ENCODE measurements at regions not wholly inside any gene's neighbourhood (a gene's known extent, or its start where the extent isn't known, plus 50 kb on each side); places are given as distances from the start of the nearest gene placed in this dataset.
"Not testable (repeated sequence)": the region's sequence is repeated elsewhere in the genome, so short reads cannot be mapped to it uniquely, and the experiment has no call there.

- no CpG with 5 or more reads among the region's 2 CpGs for WGBS (ENCODE audit: insufficient coverage)
- Histone ChIP-seq H3K36me3 (ENCODE audit: control insufficient read depth, insufficient read depth, low read length) (no peaks in the 10 kb centered on the region), H3K9me3 (ENCODE audit: control insufficient read depth, insufficient read depth, low read length) (peaks cover 5% of the 10 kb centered on the region), H3K27me3 (ENCODE audit: control insufficient read depth, insufficient read depth, low read length) (no peaks in the 10 kb centered on the region), H3K4me3 (ENCODE audit: low read depth, low read length) (no peak overlapping the region), H3K27ac (ENCODE audit: low read depth, low read length) (no peak overlapping the region), H3K4me1 (ENCODE audit: control insufficient read depth, insufficient read depth, low read length) (no peaks in the 10 kb centered on the region)
- DNase-seq (ENCODE audit: low read depth in 4 of 6, low spot score in 6 of 6): no peak
These were observed 511.3 kb upstream of the PCDH7 start for GRCh38 chr4:30208731-30209435.

GRCh38 chr4:30215973-30216372 lies 504.2 kb upstream of the PCDH7 start:
- not testable (repeated sequence) for DNase-seq (ENCODE audit: low read depth in 4 of 6, low spot score in 6 of 6); H3K4me3 ChIP-seq (ENCODE audit: low read depth, low read length); H3K9me3 ChIP-seq (ENCODE audit: control insufficient read depth, insufficient read depth, low read length); H3K27ac ChIP-seq (ENCODE audit: low read depth, low read length); H3K36me3 ChIP-seq (ENCODE audit: control insufficient read depth, insufficient read depth, low read length); H3K4me1 ChIP-seq (ENCODE audit: control insufficient read depth, insufficient read depth, low read length); H3K27me3 ChIP-seq (ENCODE audit: control insufficient read depth, insufficient read depth, low read length)
- WGBS (ENCODE audit: insufficient coverage): 80% methylated on average over 1 of the region's 4 CpGs

GRCh38 chr4:30245140-30245539 lies 475.0 kb upstream of the PCDH7 start:
- DNase-seq (ENCODE audit: low read depth in 4 of 6, low spot score in 6 of 6): no peak

GRCh38 chr4:30256116-30256832 lies 463.9 kb upstream of the PCDH7 start:
- no peaks in the 10 kb centered on the region for H3K27me3 ChIP-seq (ENCODE audit: control insufficient read depth, insufficient read depth, low read length)
- no peaks in the 10 kb centered on the region for H3K4me1 ChIP-seq (ENCODE audit: control insufficient read depth, insufficient read depth, low read length)
- H3K9me3 ChIP-seq (ENCODE audit: control insufficient read depth, insufficient read depth, low read length): no peaks in the 10 kb centered on the region
- WGBS (ENCODE audit: insufficient coverage): 75% methylated on average over 2 of the region's 3 CpGs
- no peak overlapping the region for H3K4me3 ChIP-seq (ENCODE audit: low read depth, low read length)
- H3K36me3 ChIP-seq (ENCODE audit: control insufficient read depth, insufficient read depth, low read length): no peaks in the 10 kb centered on the region
- H3K27ac ChIP-seq (ENCODE audit: low read depth, low read length): no peak overlapping the region
- DNase-seq (ENCODE audit: low read depth in 4 of 6, low spot score in 6 of 6): peak in 4 of 6 donors; percentile 4 to 57 (median 31)

More at GRCh38 chr4:30245140-30245539, 475.0 kb upstream of the PCDH7 start:
- Histone ChIP-seq H3K9me3 (ENCODE audit: control insufficient read depth, insufficient read depth, low read length) (peaks cover 2% of the 10 kb centered on the region), H3K4me3 (ENCODE audit: low read depth, low read length) (no peak overlapping the region), H3K4me1 (ENCODE audit: control insufficient read depth, insufficient read depth, low read length) (no peaks in the 10 kb centered on the region), H3K27ac (ENCODE audit: low read depth, low read length) (no peak overlapping the region), H3K27me3 (ENCODE audit: control insufficient read depth, insufficient read depth, low read length) (no peaks in the 10 kb centered on the region), H3K36me3 (ENCODE audit: control insufficient read depth, insufficient read depth, low read length) (no peaks in the 10 kb centered on the region)

- Histone ChIP-seq H3K27ac (ENCODE audit: low read depth, low read length) (no peak overlapping the region), H3K4me1 (ENCODE audit: control insufficient read depth, insufficient read depth, low read length) (no peaks in the 10 kb centered on the region), H3K4me3 (ENCODE audit: low read depth, low read length) (no peak overlapping the region), H3K9me3 (ENCODE audit: control insufficient read depth, insufficient read depth, low read length) (no peaks in the 10 kb centered on the region), H3K27me3 (ENCODE audit: control insufficient read depth, insufficient read depth, low read length) (no peaks in the 10 kb centered on the region), H3K36me3 (ENCODE audit: control insufficient read depth, insufficient read depth, low read length) (no peaks in the 10 kb centered on the region)
- DNase-seq (ENCODE audit: low read depth in 4 of 6, low spot score in 6 of 6): no peak
- no CpG with 5 or more reads among the region's 3 CpGs for WGBS (ENCODE audit: insufficient coverage)
These were observed 461.2 kb upstream of the PCDH7 start for GRCh38 chr4:30258949-30259348.

- no peak for DNase-seq (ENCODE audit: low read depth in 4 of 6, low spot score in 6 of 6)
- no peaks in the 10 kb centered on the region for H3K36me3 ChIP-seq (ENCODE audit: control insufficient read depth, insufficient read depth, low read length)
- no peaks in the 10 kb centered on the region for H3K27me3 ChIP-seq (ENCODE audit: control insufficient read depth, insufficient read depth, low read length)
- H3K4me1 ChIP-seq (ENCODE audit: control insufficient read depth, insufficient read depth, low read length): no peaks in the 10 kb centered on the region
- WGBS (ENCODE audit: insufficient coverage): no CpG with 5 or more reads among the region's 2 CpGs
- H3K4me3 ChIP-seq (ENCODE audit: low read depth, low read length): no peak overlapping the region
- H3K27ac ChIP-seq (ENCODE audit: low read depth, low read length): no peak overlapping the region
- no peaks in the 10 kb centered on the region for H3K9me3 ChIP-seq (ENCODE audit: control insufficient read depth, insufficient read depth, low read length)
These were observed 457.8 kb upstream of the PCDH7 start for GRCh38 chr4:30262379-30262778.

- DNase-seq (ENCODE audit: low read depth in 4 of 6, low spot score in 6 of 6): no peak
- Histone ChIP-seq H3K4me3 (ENCODE audit: low read depth, low read length) (no peak overlapping the region), H3K4me1 (ENCODE audit: control insufficient read depth, insufficient read depth, low read length) (no peaks in the 10 kb centered on the region), H3K36me3 (ENCODE audit: control insufficient read depth, insufficient read depth, low read length) (no peaks in the 10 kb centered on the region), H3K27ac (ENCODE audit: low read depth, low read length) (no peak overlapping the region), H3K27me3 (ENCODE audit: control insufficient read depth, insufficient read depth, low read length) (no peaks in the 10 kb centered on the region), H3K9me3 (ENCODE audit: control insufficient read depth, insufficient read depth, low read length) (no peaks in the 10 kb centered on the region)
- WGBS (ENCODE audit: insufficient coverage): 98% methylated on average over 15 of the region's 15 CpGs
These were observed 455.7 kb upstream of the PCDH7 start for GRCh38 chr4:30264465-30264864.

- Histone ChIP-seq H3K27ac (ENCODE audit: low read depth, low read length) (no peak overlapping the region), H3K4me3 (ENCODE audit: low read depth, low read length) (no peak overlapping the region), H3K36me3 (ENCODE audit: control insufficient read depth, insufficient read depth, low read length) (no peaks in the 10 kb centered on the region), H3K4me1 (ENCODE audit: control insufficient read depth, insufficient read depth, low read length) (no peaks in the 10 kb centered on the region), H3K27me3 (ENCODE audit: control insufficient read depth, insufficient read depth, low read length) (no peaks in the 10 kb centered on the region), H3K9me3 (ENCODE audit: control insufficient read depth, insufficient read depth, low read length) (no peaks in the 10 kb centered on the region)
- no CpG with 5 or more reads among the region's 3 CpGs for WGBS (ENCODE audit: insufficient coverage)
- no peak for DNase-seq (ENCODE audit: low read depth in 4 of 6, low spot score in 6 of 6)
These were observed 454.5 kb upstream of the PCDH7 start for GRCh38 chr4:30265716-30266115.

GRCh38 chr4:30268370-30268769 lies 451.8 kb upstream of the PCDH7 start:
- Histone ChIP-seq H3K4me1 (ENCODE audit: control insufficient read depth, insufficient read depth, low read length) (no peaks in the 10 kb centered on the region), H3K4me3 (ENCODE audit: low read depth, low read length) (no peak overlapping the region), H3K27me3 (ENCODE audit: control insufficient read depth, insufficient read depth, low read length) (no peaks in the 10 kb centered on the region), H3K9me3 (ENCODE audit: control insufficient read depth, insufficient read depth, low read length) (peaks cover 1% of the 10 kb centered on the region), H3K27ac (ENCODE audit: low read depth, low read length) (no peak overlapping the region), H3K36me3 (ENCODE audit: control insufficient read depth, insufficient read depth, low read length) (no peaks in the 10 kb centered on the region)
- no CpG with 5 or more reads among the region's 2 CpGs for WGBS (ENCODE audit: insufficient coverage)
- DNase-seq (ENCODE audit: low read depth in 4 of 6, low spot score in 6 of 6): no peak

- Histone ChIP-seq H3K36me3 (ENCODE audit: control insufficient read depth, insufficient read depth, low read length) (no peaks in the 10 kb centered on the region), H3K27me3 (ENCODE audit: control insufficient read depth, insufficient read depth, low read length) (no peaks in the 10 kb centered on the region), H3K27ac (ENCODE audit: low read depth, low read length) (no peak overlapping the region), H3K4me3 (ENCODE audit: low read depth, low read length) (no peak overlapping the region), H3K4me1 (ENCODE audit: control insufficient read depth, insufficient read depth, low read length) (no peaks in the 10 kb centered on the region), H3K9me3 (ENCODE audit: control insufficient read depth, insufficient read depth, low read length) (peaks cover 1% of the 10 kb centered on the region)
- DNase-seq (ENCODE audit: low read depth in 4 of 6, low spot score in 6 of 6): no peak
- no CpG with 5 or more reads among the region's 6 CpGs for WGBS (ENCODE audit: insufficient coverage)
These were observed 450.3 kb upstream of the PCDH7 start for GRCh38 chr4:30269850-30270249.
